D721Med (cell line): ENCODE measurements at regions not wholly inside any gene's neighbourhood (a gene's known extent, or its start where the extent isn't known, plus 50 kb on each side); places are given as distances from the start of the nearest gene placed in this dataset.
"Not testable (repeated sequence)": the region's sequence is repeated elsewhere in the genome, so short reads cannot be mapped to it uniquely, and the experiment has no call there.

ENCODE experiments used
- DNase-seq: peaks from one replicate; pipeline ENCODE4 v3.0.0; 2011; ENCODE audit warnings: low spot score; ENCODE audit not compliant: insufficient read length
- FAIRE-seq: peaks from 2 replicates; lab custom pipeline; 2011; peaks lifted over from hg19 to GRCh38; lab: Jason Lieb, UNC
- TF ChIP-seq, protein P1 (sequence below): IDR thresholded peaks from 2 replicates; pipeline ENCODE4 v1.5.1; 2012; ENCODE audit warnings: mild to moderate bottlenecking, control low read depth; ENCODE audit not compliant: insufficient read depth; ENCODE audit errors: missing control alignments

DNA sequence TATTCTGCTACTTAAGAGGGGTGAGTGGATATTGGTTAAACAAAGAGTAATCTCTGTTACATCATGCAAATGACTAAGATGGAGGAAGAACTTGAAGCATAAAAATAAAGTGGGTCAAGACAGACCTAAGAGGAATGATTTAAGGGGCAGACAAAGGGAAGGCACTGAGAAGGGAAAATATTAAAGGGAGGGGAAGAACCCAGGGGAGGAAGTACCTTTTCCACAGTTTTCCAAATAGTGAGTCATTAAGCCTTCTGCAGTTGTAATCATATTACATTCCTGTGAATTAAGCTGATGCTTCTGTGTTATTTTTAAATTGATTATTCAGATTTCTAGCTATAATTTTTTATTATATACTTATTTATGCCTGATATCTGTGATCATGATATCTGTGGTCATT, 253.3 kb downstream of the CENPC start:
- no peak for FAIRE-seq
- TF ChIP-seq, protein P1, sequence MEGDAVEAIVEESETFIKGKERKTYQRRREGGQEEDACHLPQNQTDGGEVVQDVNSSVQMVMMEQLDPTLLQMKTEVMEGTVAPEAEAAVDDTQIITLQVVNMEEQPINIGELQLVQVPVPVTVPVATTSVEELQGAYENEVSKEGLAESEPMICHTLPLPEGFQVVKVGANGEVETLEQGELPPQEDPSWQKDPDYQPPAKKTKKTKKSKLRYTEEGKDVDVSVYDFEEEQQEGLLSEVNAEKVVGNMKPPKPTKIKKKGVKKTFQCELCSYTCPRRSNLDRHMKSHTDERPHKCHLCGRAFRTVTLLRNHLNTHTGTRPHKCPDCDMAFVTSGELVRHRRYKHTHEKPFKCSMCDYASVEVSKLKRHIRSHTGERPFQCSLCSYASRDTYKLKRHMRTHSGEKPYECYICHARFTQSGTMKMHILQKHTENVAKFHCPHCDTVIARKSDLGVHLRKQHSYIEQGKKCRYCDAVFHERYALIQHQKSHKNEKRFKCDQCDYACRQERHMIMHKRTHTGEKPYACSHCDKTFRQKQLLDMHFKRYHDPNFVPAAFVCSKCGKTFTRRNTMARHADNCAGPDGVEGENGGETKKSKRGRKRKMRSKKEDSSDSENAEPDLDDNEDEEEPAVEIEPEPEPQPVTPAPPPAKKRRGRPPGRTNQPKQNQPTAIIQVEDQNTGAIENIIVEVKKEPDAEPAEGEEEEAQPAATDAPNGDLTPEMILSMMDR, result no peak
- no peak for DNase-seq

DNA sequence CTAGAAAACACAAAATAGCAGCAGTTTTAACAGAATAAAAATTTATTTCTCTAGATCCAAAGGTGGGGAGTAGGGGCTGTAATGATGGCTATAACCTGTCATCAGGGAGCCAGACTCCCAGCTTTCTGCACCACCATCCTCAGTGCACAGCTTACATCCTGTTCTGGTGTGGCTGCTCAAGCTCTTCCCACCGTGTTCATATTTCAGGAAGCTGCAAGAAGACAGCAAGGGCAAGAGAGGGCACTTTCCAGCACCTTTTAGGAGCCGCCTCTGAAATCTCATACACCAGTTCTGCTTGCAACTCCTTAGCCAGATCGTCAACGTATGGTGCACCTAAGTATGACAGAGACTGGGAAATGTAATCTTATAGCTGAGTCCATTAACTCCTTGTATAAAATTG, 253.7 kb downstream of the CENPC start:
- TF ChIP-seq, protein P1, result no peak
- DNase-seq (no peak), FAIRE-seq (no peak)

DNA sequence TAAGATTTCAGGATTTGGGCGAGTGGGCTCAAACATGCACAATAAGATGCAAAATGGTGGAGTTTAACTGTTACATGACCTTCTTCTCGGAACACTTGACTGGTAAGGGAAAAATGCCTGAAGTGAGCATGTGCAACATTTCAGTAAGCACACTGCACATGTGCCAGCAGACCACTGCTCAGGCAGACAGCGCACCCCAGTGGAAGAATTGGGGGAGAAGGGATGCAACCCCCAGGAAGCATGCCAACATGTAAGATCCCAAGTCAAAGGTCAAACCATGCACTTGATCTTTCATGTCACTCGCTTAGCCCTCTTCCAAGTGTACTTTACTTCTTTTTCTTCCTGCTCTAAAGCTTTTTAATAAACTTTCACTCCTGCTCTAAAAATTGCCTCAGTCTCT, 256.3 kb downstream of the CENPC start:
- FAIRE-seq (peak; percentile 51), DNase-seq (peak; percentile 22)
- TF ChIP-seq, protein P1, result peak; percentile 73

DNA sequence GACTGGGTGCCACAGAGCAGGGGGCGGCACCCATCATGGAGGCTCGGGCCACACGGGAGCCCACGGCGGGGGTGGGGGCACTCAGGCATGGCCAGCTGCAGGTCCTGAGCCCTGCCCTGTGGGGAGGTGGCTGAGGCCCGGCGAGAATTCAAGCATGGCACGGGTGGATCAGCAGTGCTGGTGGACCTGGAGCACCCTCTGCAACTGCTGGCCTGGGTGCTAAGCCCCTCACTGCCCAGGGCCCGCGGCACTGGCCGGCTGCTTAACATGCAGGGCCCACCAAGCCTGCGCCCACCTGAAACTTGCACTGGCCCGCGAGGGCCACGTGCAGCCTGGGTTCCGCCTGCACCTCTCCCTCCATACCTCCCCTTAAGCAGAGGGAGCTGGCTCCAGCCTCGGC, 258.6 kb downstream of the CENPC start:
- no peak for FAIRE-seq
- TF ChIP-seq, protein P1, result no peak
- no peak for DNase-seq

DNA sequence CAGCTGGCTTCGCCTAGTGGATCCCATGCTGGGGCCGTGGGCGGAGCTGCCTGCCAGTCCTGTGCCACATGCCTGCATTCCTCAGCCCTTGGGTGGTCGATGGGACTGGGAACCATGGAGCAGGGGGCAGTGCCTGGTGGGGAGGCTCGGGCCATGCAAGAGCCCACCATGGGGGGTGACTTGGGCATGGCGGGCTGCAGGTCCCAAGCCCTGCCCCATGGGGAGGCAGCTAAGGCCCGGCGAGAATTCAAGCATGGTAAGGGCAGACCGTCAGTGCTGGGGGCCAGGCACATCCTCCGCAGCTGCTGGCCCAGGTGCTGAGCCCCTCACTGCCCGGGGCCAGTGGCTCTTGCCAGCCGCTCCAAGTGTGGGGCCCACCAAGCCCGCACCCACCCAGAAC, 262.6 kb downstream of the CENPC start:
- DNase-seq (no peak), FAIRE-seq (no peak)

DNA sequence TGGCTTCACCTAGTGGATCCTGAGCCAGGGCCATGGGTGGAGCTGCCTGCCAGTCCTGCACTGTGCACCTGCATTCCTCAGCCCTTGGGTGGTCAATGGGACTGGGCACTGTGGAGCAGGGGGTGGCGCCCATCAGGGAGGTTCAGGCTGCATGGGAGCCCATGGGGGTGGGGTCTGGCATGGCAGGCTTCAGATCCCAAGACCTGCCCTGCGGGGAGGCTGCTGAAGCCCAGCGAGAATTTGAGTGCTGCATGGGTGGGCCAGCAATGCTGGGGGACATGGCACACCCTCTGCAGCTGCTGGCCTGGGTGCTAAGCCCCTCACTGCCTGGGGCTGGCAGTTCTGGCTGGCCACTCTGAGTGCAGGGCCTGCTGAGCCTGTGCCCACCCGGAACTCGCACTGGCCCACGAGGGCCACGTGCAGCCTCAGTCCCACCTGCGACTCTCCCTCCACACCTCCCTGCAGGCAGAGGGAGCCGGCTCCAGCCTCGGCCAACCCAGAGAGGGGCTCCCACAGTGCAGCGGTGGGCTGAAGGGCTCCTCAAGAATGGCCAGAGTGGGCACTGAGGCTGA, 270.0 kb downstream of the CENPC start:
- FAIRE-seq (no peak), DNase-seq (no peak)
- TF ChIP-seq, protein P1, result no peak

More for the DNA sequence above, 262.6 kb downstream of the CENPC start:
- TF ChIP-seq, protein P1, result no peak

DNA sequence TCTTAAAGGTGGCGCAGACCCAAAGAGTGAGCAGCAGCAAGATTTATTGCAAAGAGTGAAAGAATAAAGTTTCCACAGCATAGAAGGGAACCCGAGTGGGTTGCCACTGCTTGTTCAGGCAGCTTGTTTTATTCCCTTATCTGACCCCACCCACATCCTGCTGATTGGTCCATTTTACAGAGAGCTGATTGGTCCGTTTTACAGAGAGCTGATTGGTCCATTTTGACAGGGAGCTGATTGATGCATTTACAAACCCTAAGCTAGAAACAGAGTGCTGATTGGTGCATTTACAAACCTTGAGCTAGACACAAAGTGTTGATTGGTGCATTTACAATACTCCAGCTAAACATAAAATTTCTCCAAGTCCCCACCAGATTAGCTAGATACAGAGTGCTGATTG, 270.6 kb downstream of the CENPC start:
- not testable (repeated sequence) for FAIRE-seq

DNA sequence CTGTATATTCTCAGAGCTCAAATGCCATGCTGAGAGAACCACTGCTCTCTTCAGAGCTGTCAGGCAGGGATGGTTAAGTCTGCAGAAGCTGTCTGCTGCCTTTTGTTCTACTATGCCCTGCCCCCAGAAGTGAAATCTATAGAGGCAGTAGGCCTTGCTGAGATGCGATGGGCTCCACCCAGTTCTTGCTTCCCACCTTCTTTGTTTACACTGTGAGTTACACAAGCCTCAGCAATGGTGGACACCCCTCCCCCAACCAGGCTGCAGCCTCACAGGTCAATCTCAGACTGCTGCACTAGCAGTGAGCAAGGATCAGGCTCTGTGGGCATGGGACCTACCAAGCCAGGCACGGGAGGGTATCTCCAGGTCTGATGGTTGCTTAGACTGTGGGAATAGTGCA, 271.6 kb downstream of the CENPC start:
- DNase-seq (no peak), FAIRE-seq (no peak)
- TF ChIP-seq, protein P1, result no peak

More for the DNA sequence above, 270.6 kb downstream of the CENPC start:
- not testable (repeated sequence) for DNase-seq
